ENCODE measurements at regions not wholly inside any gene's neighbourhood (a gene's known extent, or its start where the extent isn't known, plus 50 kb on each side); places are given as distances from the start of the nearest gene placed in this dataset.

DNA sequence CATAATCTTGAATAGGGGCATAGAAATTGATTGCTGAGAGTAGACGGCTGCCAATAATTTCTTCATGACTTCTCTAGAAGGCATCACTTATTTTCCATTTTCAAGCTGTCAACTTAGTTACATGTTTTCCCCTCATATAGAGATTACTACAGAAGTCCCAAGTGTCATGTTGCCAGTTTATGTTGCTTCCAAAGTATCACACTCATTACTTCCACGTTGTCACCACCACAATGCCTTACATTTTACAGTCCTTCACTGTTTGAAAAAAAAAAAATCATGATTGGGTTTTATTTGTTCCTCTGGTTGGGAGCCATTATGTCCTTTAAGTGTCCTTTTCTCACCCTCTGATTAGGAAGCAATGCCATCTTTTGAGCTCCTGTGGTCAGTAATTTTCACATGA, 2144.6 kb upstream of the ACO1 start:
- TF ChIP-seq POLR2A (IDR thresholded peaks at IDR 0.05): no peak
- TF ChIP-seq, protein P1, sequence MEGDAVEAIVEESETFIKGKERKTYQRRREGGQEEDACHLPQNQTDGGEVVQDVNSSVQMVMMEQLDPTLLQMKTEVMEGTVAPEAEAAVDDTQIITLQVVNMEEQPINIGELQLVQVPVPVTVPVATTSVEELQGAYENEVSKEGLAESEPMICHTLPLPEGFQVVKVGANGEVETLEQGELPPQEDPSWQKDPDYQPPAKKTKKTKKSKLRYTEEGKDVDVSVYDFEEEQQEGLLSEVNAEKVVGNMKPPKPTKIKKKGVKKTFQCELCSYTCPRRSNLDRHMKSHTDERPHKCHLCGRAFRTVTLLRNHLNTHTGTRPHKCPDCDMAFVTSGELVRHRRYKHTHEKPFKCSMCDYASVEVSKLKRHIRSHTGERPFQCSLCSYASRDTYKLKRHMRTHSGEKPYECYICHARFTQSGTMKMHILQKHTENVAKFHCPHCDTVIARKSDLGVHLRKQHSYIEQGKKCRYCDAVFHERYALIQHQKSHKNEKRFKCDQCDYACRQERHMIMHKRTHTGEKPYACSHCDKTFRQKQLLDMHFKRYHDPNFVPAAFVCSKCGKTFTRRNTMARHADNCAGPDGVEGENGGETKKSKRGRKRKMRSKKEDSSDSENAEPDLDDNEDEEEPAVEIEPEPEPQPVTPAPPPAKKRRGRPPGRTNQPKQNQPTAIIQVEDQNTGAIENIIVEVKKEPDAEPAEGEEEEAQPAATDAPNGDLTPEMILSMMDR (IDR thresholded peaks at IDR 0.05): no peak

All from right lobe of liver (tissue), 4 donors.